UCSD-AML1 (cell line): ENCODE measurements at regions not wholly inside any gene's neighbourhood (a gene's known extent, or its start where the extent isn't known, plus 50 kb on each side); places are given as distances from the start of the nearest gene placed in this dataset.

Experiments
- DNase-seq: peaks from one replicate; lab custom pipeline; 2025; ENCODE audit not compliant: unreplicated experiment; lab: John Stamatoyannopoulos, UW

- no peak for DNase-seq
These were observed 66.3 kb upstream of the FAM9C start for GRCh38 chrX:13110433-13111324.

- DNase-seq = no peak
These were observed 65.4 kb upstream of the FAM9C start for GRCh38 chrX:13109817-13110216.

- no peak for DNase-seq
These were observed 59.5 kb upstream of the FAM9C start for GRCh38 chrX:13103914-13104274.

GRCh38 chrX:13103188-13103913 lies 58.9 kb upstream of the FAM9C start:
- DNase-seq = no peak

- no peak for DNase-seq
These were observed 58.2 kb upstream of the FAM9C start for GRCh38 chrX:13102636-13103035.

GRCh38 chrX:13101441-13102139 lies 57.2 kb upstream of the FAM9C start:
- peak; percentile 16 for DNase-seq

- DNase-seq = no peak
These were observed 54.7 kb upstream of the FAM9C start for GRCh38 chrX:13099121-13099520.

GRCh38 chrX:13096728-13097127 lies 52.3 kb upstream of the FAM9C start:
- no peak for DNase-seq

- no peak for DNase-seq
These were observed 50.5 kb upstream of the FAM9C start for GRCh38 chrX:13094828-13095341.

- no peak for DNase-seq
These were observed 50.0 kb upstream of the FAM9C start for GRCh38 chrX:13094374-13094773.
